ENCODE measurements at regions not wholly inside any gene's neighbourhood (a gene's known extent, or its start where the extent isn't known, plus 50 kb on each side); places are given as distances from the start of the nearest gene placed in this dataset.
"Not testable (repeated sequence)": the region's sequence is repeated elsewhere in the genome, so short reads cannot be mapped to it uniquely, and the experiment has no call there.

DNA sequence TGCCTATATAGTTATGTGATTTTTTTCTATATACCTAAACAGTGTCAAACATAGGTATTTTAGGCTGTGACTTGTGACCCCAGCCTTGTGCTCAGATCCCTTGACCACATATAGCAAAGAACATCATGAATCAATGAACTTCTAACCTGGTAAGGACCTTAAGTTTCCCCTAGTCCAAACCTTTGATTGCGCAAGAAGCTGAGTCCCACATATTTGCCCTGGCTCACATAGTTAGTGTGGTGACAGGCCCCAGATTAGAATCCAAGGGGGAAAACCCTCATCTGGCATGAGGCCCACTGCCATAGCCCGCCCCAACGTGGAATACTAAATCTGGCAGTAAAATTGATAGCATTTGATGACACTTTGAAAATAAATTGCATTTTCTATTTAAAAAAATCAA, 171.8 kb downstream of the MZT1 start:
- peaks cover 0 to 20% (median 0%) of the 10 kb centered on the region in 3 experiments for H3K27me3 ChIP-seq (ENCODE audit: control insufficient read depth in 3 of 3, insufficient read depth in 3 of 3, low read depth in 1 of 3, low read length in 3 of 3)
- no peaks in the 10 kb centered on the region for H3K79me1 ChIP-seq (ENCODE audit: low read depth, low read length)
- H2AFZ ChIP-seq (ENCODE audit: low read length), result no peak overlapping the region
- H4K8ac ChIP-seq (ENCODE audit: low read depth, low read length), result no peak overlapping the region
- no peaks in the 10 kb centered on the region for H3K9me3 ChIP-seq (replicated peaks in 1 of 2; ENCODE audit: control insufficient read depth in 2 of 2, insufficient read depth in 1 of 2, low read depth in 1 of 2, low read length in 2 of 2)
- H3K23ac ChIP-seq (ENCODE audit: low read depth, low read length, poor library complexity), result no peak overlapping the region
- H3K27ac ChIP-seq (replicated peaks; ENCODE audit: low read length), result no peak overlapping the region
- no peak overlapping the region for H3K4ac ChIP-seq (ENCODE audit: low read length)
- H3K36me3 ChIP-seq (replicated peaks in 1 of 2; ENCODE audit: control insufficient read depth in 2 of 2, insufficient read depth in 2 of 2, low read length in 2 of 2), result no peaks in the 10 kb centered on the region
- no peak overlapping the region for H2BK5ac ChIP-seq (ENCODE audit: low read length)
- H2BK12ac ChIP-seq (ENCODE audit: low read length), result no peak overlapping the region
- no peak overlapping the region for H3K18ac ChIP-seq (ENCODE audit: low read length)
- H4K91ac ChIP-seq (ENCODE audit: low read depth, low read length, poor library complexity), result no peak overlapping the region
- H3K14ac ChIP-seq (ENCODE audit: low read length), result no peak overlapping the region
- WGBS, 2 donors (ENCODE audit: extremely low coverage in 2 of 2, insufficient read length in 2 of 2, insufficient replicate concordance in 1 of 2), result no CpG with 5 or more reads among the region's 3 CpGs
- H3K4me2 ChIP-seq (ENCODE audit: insufficient read depth, low read length, poor library complexity, severe bottlenecking), result no peak overlapping the region
- no peak overlapping the region for H2BK120ac ChIP-seq (ENCODE audit: low read depth, low read length)
- H2AK5ac ChIP-seq (ENCODE audit: low read depth, low read length), result no peak overlapping the region
- no peak for DNase-seq (ENCODE audit: low spot score)
- no peak overlapping the region for H2BK15ac ChIP-seq (ENCODE audit: low read length)
- no peak overlapping the region for H3K4me3 ChIP-seq (ENCODE audit: low read length in 2 of 2)
- no peaks in the 10 kb centered on the region for H3K4me1 ChIP-seq (ENCODE audit: control insufficient read depth in 2 of 2, insufficient read depth in 1 of 2, low read depth in 1 of 2, low read length in 2 of 2)
- no peak overlapping the region for H3K9ac ChIP-seq (ENCODE audit: low read depth, low read length, poor library complexity)

DNA sequence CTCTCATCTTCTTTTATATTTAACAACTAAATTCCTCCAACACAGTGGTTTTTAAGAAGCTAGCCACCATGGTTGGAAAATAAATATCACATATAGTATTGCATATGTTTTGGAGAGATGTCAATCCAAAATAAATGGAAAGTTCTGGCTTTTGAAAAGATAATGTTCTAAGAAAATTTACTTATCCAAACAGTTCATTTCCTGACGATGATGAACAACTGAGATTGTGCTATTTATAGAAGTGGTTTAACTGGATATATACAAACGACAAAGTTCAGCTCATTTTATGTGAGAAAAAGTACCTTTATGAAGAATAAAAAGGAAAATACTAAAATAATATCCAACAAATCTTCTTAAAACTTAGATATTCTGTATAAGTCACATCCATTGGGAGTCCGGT, 174.7 kb downstream of the MZT1 start:
- H3K27ac ChIP-seq (replicated peaks; ENCODE audit: low read length), result no peak overlapping the region
- H4K91ac ChIP-seq (ENCODE audit: low read depth, low read length, poor library complexity), result no peak overlapping the region
- H4K8ac ChIP-seq (ENCODE audit: low read depth, low read length), result no peak overlapping the region
- H3K36me3 ChIP-seq (replicated peaks in 1 of 2; ENCODE audit: control insufficient read depth in 2 of 2, insufficient read depth in 2 of 2, low read length in 2 of 2), result no peaks in the 10 kb centered on the region
- no peak overlapping the region for H3K23ac ChIP-seq (ENCODE audit: low read depth, low read length, poor library complexity)
- no peak for DNase-seq (ENCODE audit: low spot score)
- no peak overlapping the region for H2AK5ac ChIP-seq (ENCODE audit: low read depth, low read length)
- no peaks in the 10 kb centered on the region for H3K79me1 ChIP-seq (ENCODE audit: low read depth, low read length)
- no peak overlapping the region for H2BK5ac ChIP-seq (ENCODE audit: low read length)
- no peak overlapping the region for H3K14ac ChIP-seq (ENCODE audit: low read length)
- H3K9me3 ChIP-seq (replicated peaks in 1 of 2; ENCODE audit: control insufficient read depth in 2 of 2, insufficient read depth in 1 of 2, low read depth in 1 of 2, low read length in 2 of 2), result no peaks in the 10 kb centered on the region
- no peak overlapping the region for H2BK120ac ChIP-seq (ENCODE audit: low read depth, low read length)
- no peak overlapping the region for H3K4me2 ChIP-seq (ENCODE audit: insufficient read depth, low read length, poor library complexity, severe bottlenecking)
- no peak overlapping the region for H2BK12ac ChIP-seq (ENCODE audit: low read length)
- WGBS, 2 donors (ENCODE audit: extremely low coverage in 2 of 2, insufficient read length in 2 of 2, insufficient replicate concordance in 1 of 2), result no CpG with 5 or more reads among the region's 3 CpGs
- H3K27me3 ChIP-seq (ENCODE audit: control insufficient read depth in 3 of 3, insufficient read depth in 3 of 3, low read depth in 1 of 3, low read length in 3 of 3), result peaks cover 0 to 24% (median 0%) of the 10 kb centered on the region in 3 experiments
- no peak overlapping the region for H2BK15ac ChIP-seq (ENCODE audit: low read length)
- H3K9ac ChIP-seq (ENCODE audit: low read depth, low read length, poor library complexity), result no peak overlapping the region
- no peak overlapping the region for H2AFZ ChIP-seq (ENCODE audit: low read length)
- H3K4me1 ChIP-seq (ENCODE audit: control insufficient read depth in 2 of 2, insufficient read depth in 1 of 2, low read depth in 1 of 2, low read length in 2 of 2), result no peaks in the 10 kb centered on the region
- no peak overlapping the region for H3K4ac ChIP-seq (ENCODE audit: low read length)
- H3K4me3 ChIP-seq (ENCODE audit: low read length in 2 of 2), result no peak overlapping the region
- no peak overlapping the region for H3K18ac ChIP-seq (ENCODE audit: low read length)

DNA sequence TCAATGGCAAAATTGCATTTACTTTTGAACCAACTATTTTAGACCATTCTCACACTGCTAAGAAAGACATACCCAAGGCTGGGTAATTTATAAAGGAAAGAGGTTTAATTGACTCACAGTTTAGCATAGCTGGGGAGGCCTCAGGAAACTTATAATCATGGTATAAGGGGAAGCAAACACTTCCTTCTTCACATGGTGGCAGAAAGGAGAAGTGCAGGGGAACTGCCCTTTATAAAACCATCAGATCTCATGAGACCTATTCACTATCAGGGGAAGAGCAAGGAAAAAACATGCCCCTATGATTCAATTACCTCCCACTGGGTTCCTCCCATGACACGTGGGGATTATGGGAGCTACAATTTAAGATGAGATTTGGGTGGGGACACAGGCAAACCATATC, 181.5 kb downstream of the MZT1 start:
- not testable (repeated sequence) for H3K9me3 ChIP-seq (replicated peaks in 1 of 2; ENCODE audit: control insufficient read depth in 2 of 2, insufficient read depth in 1 of 2, low read depth in 1 of 2, low read length in 2 of 2)

DNA sequence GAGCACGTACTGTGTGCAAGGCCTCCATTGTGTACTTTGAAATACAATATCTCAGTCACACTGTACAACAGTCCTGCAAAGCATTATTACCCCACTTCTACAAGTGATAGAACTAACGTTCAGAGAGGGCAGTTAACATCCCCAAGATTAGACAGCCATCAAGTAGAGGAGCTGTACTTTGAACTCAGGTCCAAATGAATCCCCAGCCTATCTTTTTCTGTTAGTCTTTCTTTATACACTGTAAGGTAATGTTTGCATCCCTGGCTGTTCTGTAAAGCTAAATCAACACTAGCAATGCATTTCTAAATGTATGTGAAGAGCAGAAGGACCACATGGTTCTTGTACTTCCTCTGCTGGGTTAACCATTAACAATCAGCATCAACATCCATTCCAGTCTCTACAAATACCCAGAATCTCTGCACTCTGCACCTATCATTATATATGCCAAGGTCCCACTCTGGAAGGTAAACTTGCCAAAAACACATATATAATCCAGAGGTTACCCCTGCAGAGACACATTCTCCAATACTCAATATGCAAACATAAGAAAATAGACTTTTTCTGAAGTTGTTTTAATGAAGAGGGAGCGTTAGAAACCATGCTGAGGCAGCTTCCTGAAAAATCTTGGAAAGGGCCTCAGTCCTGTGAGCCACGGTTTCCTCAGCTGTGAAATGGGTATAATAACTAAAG, 182.3 kb downstream of the MZT1 start:
- Histone ChIP-seq H3K18ac (ENCODE audit: low read length) (no peak overlapping the region), H3K4me1 (ENCODE audit: control insufficient read depth in 2 of 2, insufficient read depth in 1 of 2, low read depth in 1 of 2, low read length in 2 of 2) (no peaks in the 10 kb centered on the region), H3K4me2 (ENCODE audit: insufficient read depth, low read length, poor library complexity, severe bottlenecking) (no peak overlapping the region), H3K23ac (ENCODE audit: low read depth, low read length, poor library complexity) (no peak overlapping the region), H2BK12ac (ENCODE audit: low read length) (no peak overlapping the region), H2AK5ac (ENCODE audit: low read depth, low read length) (no peak overlapping the region), H3K27me3 (ENCODE audit: control insufficient read depth in 3 of 3, insufficient read depth in 3 of 3, low read depth in 1 of 3, low read length in 3 of 3) (peaks cover 0 to 54% (median 0%) of the 10 kb centered on the region in 3 experiments), H3K36me3 (replicated peaks in 1 of 2; ENCODE audit: control insufficient read depth in 2 of 2, insufficient read depth in 2 of 2, low read length in 2 of 2) (no peaks in the 10 kb centered on the region), H3K14ac (ENCODE audit: low read length) (no peak overlapping the region), H3K4me3 (ENCODE audit: low read length in 2 of 2) (no peak overlapping the region), H2BK5ac (ENCODE audit: low read length) (no peak overlapping the region), H4K8ac (ENCODE audit: low read depth, low read length) (no peak overlapping the region), H3K79me1 (ENCODE audit: low read depth, low read length) (no peaks in the 10 kb centered on the region), H2BK120ac (ENCODE audit: low read depth, low read length) (no peak overlapping the region), H2BK15ac (ENCODE audit: low read length) (no peak overlapping the region), H3K27ac (replicated peaks; ENCODE audit: low read length) (no peak overlapping the region), H3K9ac (ENCODE audit: low read depth, low read length, poor library complexity) (no peak overlapping the region), H3K4ac (ENCODE audit: low read length) (no peak overlapping the region), H4K91ac (ENCODE audit: low read depth, low read length, poor library complexity) (no peak overlapping the region), H3K9me3 (replicated peaks in 1 of 2; ENCODE audit: control insufficient read depth in 2 of 2, insufficient read depth in 1 of 2, low read depth in 1 of 2, low read length in 2 of 2) (no peaks in the 10 kb centered on the region), H2AFZ (ENCODE audit: low read length) (no peak overlapping the region)
- no CpG with 5 or more reads among the region's 4 CpGs for WGBS, 2 donors (ENCODE audit: extremely low coverage in 2 of 2, insufficient read length in 2 of 2, insufficient replicate concordance in 1 of 2)
- no peak for DNase-seq (ENCODE audit: low spot score)

More for the DNA sequence above, 181.5 kb downstream of the MZT1 start:
- H3K27ac ChIP-seq (replicated peaks; ENCODE audit: low read length); H3K4me2 ChIP-seq (ENCODE audit: insufficient read depth, low read length, poor library complexity, severe bottlenecking); DNase-seq (ENCODE audit: low spot score); H4K8ac ChIP-seq (ENCODE audit: low read depth, low read length); H3K18ac ChIP-seq (ENCODE audit: low read length); H3K36me3 ChIP-seq (replicated peaks in 1 of 2; ENCODE audit: control insufficient read depth in 2 of 2, insufficient read depth in 2 of 2, low read length in 2 of 2); H2BK5ac ChIP-seq (ENCODE audit: low read length); H2BK15ac ChIP-seq (ENCODE audit: low read length); H2BK12ac ChIP-seq (ENCODE audit: low read length); H3K79me1 ChIP-seq (ENCODE audit: low read depth, low read length); H3K4me3 ChIP-seq (ENCODE audit: low read length in 2 of 2); H3K23ac ChIP-seq (ENCODE audit: low read depth, low read length, poor library complexity); H3K4ac ChIP-seq (ENCODE audit: low read length); H3K4me1 ChIP-seq (ENCODE audit: control insufficient read depth in 2 of 2, insufficient read depth in 1 of 2, low read depth in 1 of 2, low read length in 2 of 2); H3K14ac ChIP-seq (ENCODE audit: low read length); H4K91ac ChIP-seq (ENCODE audit: low read depth, low read length, poor library complexity); H3K9ac ChIP-seq (ENCODE audit: low read depth, low read length, poor library complexity); H2BK120ac ChIP-seq (ENCODE audit: low read depth, low read length); H2AK5ac ChIP-seq (ENCODE audit: low read depth, low read length); H2AFZ ChIP-seq (ENCODE audit: low read length): not testable (repeated sequence)
- WGBS, 2 donors (ENCODE audit: extremely low coverage in 2 of 2, insufficient read length in 2 of 2, insufficient replicate concordance in 1 of 2), result no CpG with 5 or more reads among the region's 1 CpG
- H3K27me3 ChIP-seq (ENCODE audit: control insufficient read depth in 3 of 3, insufficient read depth in 3 of 3, low read depth in 1 of 3, low read length in 3 of 3), result peaks cover 0 to 47% (median 0%) of the 10 kb centered on the region in 3 experiments

Data from neuronal stem cell (in vitro differentiated cells).